Urinary bladder (tissue), 3 donors: ENCODE measurements at regions not wholly inside any gene's neighbourhood (a gene's known extent, or its start where the extent isn't known, plus 50 kb on each side); places are given as distances from the start of the nearest gene placed in this dataset.

Experiments
- DNase-seq: peaks from one replicate; pipeline ENCODE4 v3.0.0-alpha.2; 2015; ENCODE audit errors: extremely low spot score
- H3K27ac ChIP-seq: one replicate; pipeline ENCODE4 v1.5.1; 2013; ENCODE audit warnings: low read depth, mild to moderate bottlenecking, moderate library complexity
- H3K36me3 ChIP-seq: one replicate; pipeline ENCODE4 v1.6.1; 2013; ENCODE audit warnings: mild to moderate bottlenecking, moderate library complexity; ENCODE audit not compliant: insufficient read depth
- H3K4me1 ChIP-seq: one replicate; pipeline ENCODE4 v1.6.1; 2013; ENCODE audit warnings: mild to moderate bottlenecking, moderate library complexity; ENCODE audit not compliant: insufficient read depth
- H3K4me3 ChIP-seq: one replicate; pipeline ENCODE4 v1.5.1; 2013; ENCODE audit warnings: low read depth, low read length
- WGBS: extraction: QIAGEN DNeasy Blood & Tissue Kit; methylation state at CpG from one replicate; pipeline ENCODE4 v1.1.7; 2013; 5-methylcytosine and 5-hydroxymethylcytosine counted together
- donor health status: healthy with polysubstance abuse.
- donor health status: healthy.

- H3K4me1 ChIP-seq = no peaks in the 10 kb centered on the region
- no peak for DNase-seq
- no peaks in the 10 kb centered on the region for H3K36me3 ChIP-seq
- H3K4me3 ChIP-seq = no peak overlapping the region
- H3K27ac ChIP-seq = no peak overlapping the region
- 53% methylated on average over 8 of the region's 8 CpGs for WGBS
These were observed 221.0 kb upstream of the KLF6 start for GRCh38 chr10:4006051-4006450.

GRCh38 chr10:4004990-4005389, 220.0 kb upstream of the KLF6 start:
- 93% methylated on average over 8 of the region's 8 CpGs for WGBS

GRCh38 chr10:4004144-4004543, 219.1 kb upstream of the KLF6 start:
- 78% methylated on average over 5 of the region's 5 CpGs for WGBS

More at GRCh38 chr10:4004990-4005389, 220.0 kb upstream of the KLF6 start:
- no peak for DNase-seq
- no peaks in the 10 kb centered on the region for H3K4me1 ChIP-seq
- H3K36me3 ChIP-seq = no peaks in the 10 kb centered on the region
- H3K4me3 ChIP-seq = no peak overlapping the region
- H3K27ac ChIP-seq = no peak overlapping the region

GRCh38 chr10:4003348-4003973, 218.5 kb upstream of the KLF6 start:
- 88% methylated on average over 7 of the region's 7 CpGs for WGBS
- Histone ChIP-seq H3K27ac (no peak overlapping the region), H3K4me3 (no peak overlapping the region), H3K4me1 (no peaks in the 10 kb centered on the region), H3K36me3 (no peaks in the 10 kb centered on the region)
- no peak for DNase-seq

More at GRCh38 chr10:4004144-4004543, 219.1 kb upstream of the KLF6 start:
- DNase-seq = no peak
- no peak overlapping the region for H3K4me3 ChIP-seq
- no peaks in the 10 kb centered on the region for H3K4me1 ChIP-seq
- no peaks in the 10 kb centered on the region for H3K36me3 ChIP-seq
- no peak overlapping the region for H3K27ac ChIP-seq

GRCh38 chr10:4001811-4002210, 216.8 kb upstream of the KLF6 start:
- no peaks in the 10 kb centered on the region for H3K36me3 ChIP-seq
- 89% methylated on average over 2 of the region's 2 CpGs for WGBS
- no peak overlapping the region for H3K4me3 ChIP-seq
- no peak for DNase-seq
- H3K27ac ChIP-seq = no peak overlapping the region
- no peaks in the 10 kb centered on the region for H3K4me1 ChIP-seq

- no peak overlapping the region for H3K4me3 ChIP-seq
- no peaks in the 10 kb centered on the region for H3K4me1 ChIP-seq
- WGBS = 86% methylated on average over 2 of the region's 2 CpGs
These were observed 214.6 kb upstream of the KLF6 start for GRCh38 chr10:3999642-4000041.

GRCh38 chr10:3996697-3997096, 211.7 kb upstream of the KLF6 start:
- WGBS = 78% methylated on average over 4 of the region's 4 CpGs
- Histone ChIP-seq H3K4me3 (no peak overlapping the region), H3K27ac (no peak overlapping the region), H3K4me1 (no peaks in the 10 kb centered on the region), H3K36me3 (no peaks in the 10 kb centered on the region)
- DNase-seq = no peak

More at GRCh38 chr10:3999642-4000041, 214.6 kb upstream of the KLF6 start:
- Histone ChIP-seq H3K36me3 (no peaks in the 10 kb centered on the region), H3K27ac (no peak overlapping the region)
- DNase-seq = no peak

GRCh38 chr10:3995302-3996210, 210.5 kb upstream of the KLF6 start:
- DNase-seq = no peak
- Histone ChIP-seq H3K4me1 (no peaks in the 10 kb centered on the region), H3K27ac (no peak overlapping the region), H3K4me3 (no peak overlapping the region), H3K36me3 (no peaks in the 10 kb centered on the region)
- 60% methylated on average over 8 of the region's 8 CpGs for WGBS

- 83% methylated on average over 16 of the region's 16 CpGs for WGBS
- H3K27ac ChIP-seq = no peak overlapping the region
These were observed 207.6 kb upstream of the KLF6 start for GRCh38 chr10:3992382-3993178.

GRCh38 chr10:3990307-3990706, 205.3 kb upstream of the KLF6 start:
- no peak overlapping the region for H3K4me3 ChIP-seq
- DNase-seq = no peak
- H3K4me1 ChIP-seq = no peaks in the 10 kb centered on the region
- H3K27ac ChIP-seq = no peak overlapping the region
- WGBS = 97% methylated on average over 5 of the region's 5 CpGs
- H3K36me3 ChIP-seq = no peaks in the 10 kb centered on the region

More at GRCh38 chr10:3992382-3993178, 207.6 kb upstream of the KLF6 start:
- no peak for DNase-seq
- no peak overlapping the region for H3K4me3 ChIP-seq
- no peaks in the 10 kb centered on the region for H3K36me3 ChIP-seq
- no peaks in the 10 kb centered on the region for H3K4me1 ChIP-seq

GRCh38 chr10:3987143-3987974, 202.3 kb upstream of the KLF6 start:
- Histone ChIP-seq H3K4me1 (no peaks in the 10 kb centered on the region), H3K27ac (no peak overlapping the region), H3K36me3 (no peaks in the 10 kb centered on the region), H3K4me3 (no peak overlapping the region)
- WGBS = 81% methylated on average over 9 of the region's 9 CpGs
- DNase-seq = no peak

GRCh38 chr10:3986493-3987142, 201.6 kb upstream of the KLF6 start:
- H3K36me3 ChIP-seq = no peaks in the 10 kb centered on the region
- DNase-seq = no peak
- 78% methylated on average over 10 of the region's 10 CpGs for WGBS

More at GRCh38 chr10:3986493-3987142, 201.6 kb upstream of the KLF6 start:
- H3K4me3 ChIP-seq = no peak overlapping the region
- no peak overlapping the region for H3K27ac ChIP-seq
- H3K4me1 ChIP-seq = no peaks in the 10 kb centered on the region
